Natural killer cell (primary cell): ENCODE measurements at regions not wholly inside any gene's neighbourhood (a gene's known extent, or its start where the extent isn't known, plus 50 kb on each side); places are given as distances from the start of the nearest gene placed in this dataset.
"Not testable (repeated sequence)": the region's sequence is repeated elsewhere in the genome, so short reads cannot be mapped to it uniquely, and the experiment has no call there.

Experiments
- ATAC-seq, 3 donors: fragments of 150-1000 bp in 2 of 3; fragments of 200-7000 bp in 1 of 3; cut with Tn5 transposase; 1 replicate in 1 of 3; 2 replicates in 2 of 3; pipeline ENCODE4 v1.10.0; 2021; ENCODE audit warnings: mild to moderate bottlenecking in 2 of 3, moderate library complexity in 2 of 3
- DNase-seq, 2 donors: peaks; one replicate each; pipeline versions ENCODE4 v3.0.0 to v3.0.0-alpha.2; 2013 to 2021; ENCODE audit warnings: mixed read lengths in 1 of 2
- H3K27ac ChIP-seq: one replicate; pipeline ENCODE4 v1.5.1; 2013; ENCODE audit warnings: mild to moderate bottlenecking, low read length
- H3K27me3 ChIP-seq: one replicate; pipeline ENCODE4 v1.6.1; 2013; ENCODE audit warnings: low read length; ENCODE audit not compliant: control insufficient read depth, insufficient read depth
- H3K36me3 ChIP-seq: one replicate; pipeline ENCODE4 v1.6.1; 2013; ENCODE audit warnings: low read length; ENCODE audit not compliant: control insufficient read depth, insufficient read depth
- H3K4me1 ChIP-seq: one replicate; pipeline ENCODE4 v1.6.1; 2013; ENCODE audit warnings: low read length; ENCODE audit not compliant: control insufficient read depth, insufficient read depth
- H3K4me3 ChIP-seq: one replicate; pipeline ENCODE4 v1.5.1; 2013; ENCODE audit warnings: low read length
- H3K9me3 ChIP-seq: one replicate; pipeline ENCODE4 v1.6.1; 2013; ENCODE audit warnings: low read length; ENCODE audit not compliant: control insufficient read depth, insufficient read depth
- H3K27ac Mint-ChIP-seq, 2 donors: one replicate each; pipeline ENCODE4 v1.8.0; 2022; ENCODE audit warnings: mild to moderate bottlenecking in 2 of 2, mixed read lengths in 2 of 2, moderate library complexity in 1 of 2
- H3K27me3 Mint-ChIP-seq, 2 donors: one replicate each; pipeline ENCODE4 v1.8.0; 2022; ENCODE audit warnings: low read depth in 2 of 2, mixed read lengths in 2 of 2
- H3K36me3 Mint-ChIP-seq: one replicate; pipeline ENCODE4 v1.8.0; 2022; ENCODE audit warnings: mixed read lengths
- H3K4me1 Mint-ChIP-seq, 2 donors: one replicate each; pipeline ENCODE4 v1.8.0; 2022; ENCODE audit warnings: mixed read lengths in 2 of 2
- H3K4me3 Mint-ChIP-seq: one replicate; pipeline ENCODE4 v1.8.0; 2022; ENCODE audit warnings: mild to moderate bottlenecking, moderate library complexity, mixed read lengths
- H3K9me3 Mint-ChIP-seq, 2 donors: one replicate each; pipeline ENCODE4 v1.8.0; 2022; ENCODE audit warnings: mixed read lengths in 2 of 2
- WGBS: methylation state at CpG from one replicate; pipeline ENCODE4 v1.1.7; 2013; ENCODE audit warnings: missing lambda C conversion rate; ENCODE audit not compliant: insufficient coverage; 5-methylcytosine and 5-hydroxymethylcytosine counted together
- intact Hi-C: fragments of 100-400 bp; cut with micrococcal nuclease; formaldehyde crosslinking; loops from one replicate; pipeline ENCODE4 v1.14.2; 2022

DNA sequence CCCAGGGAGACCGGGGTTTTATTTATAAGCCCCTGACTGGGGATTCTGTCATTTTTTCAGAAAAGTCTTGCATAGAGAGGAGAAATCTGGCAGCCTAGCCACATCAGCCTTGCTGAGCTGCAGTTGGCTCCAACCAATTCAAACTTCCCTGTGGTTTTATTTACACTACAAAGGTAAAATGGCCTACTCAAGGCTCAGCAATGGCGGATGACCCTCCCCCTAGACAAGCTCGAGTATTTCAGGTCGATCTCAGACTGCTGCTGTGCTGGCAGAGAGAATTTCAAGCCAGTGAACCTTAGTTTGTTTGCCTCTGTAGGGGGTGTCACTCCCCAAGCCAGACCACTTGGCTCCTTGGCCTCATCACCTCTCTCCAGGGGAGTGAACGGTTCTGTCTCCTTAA lies 52.9 kb downstream of the CDY2A start:
- H3K4me3 ChIP-seq, H3K36me3 ChIP-seq, intact Hi-C loops, ATAC-seq, H3K27ac ChIP-seq, H3K9me3 ChIP-seq, H3K27me3 ChIP-seq, H3K4me3 Mint-ChIP-seq, H3K9me3 Mint-ChIP-seq, H3K4me1 Mint-ChIP-seq, H3K27ac Mint-ChIP-seq, DNase-seq, H3K27me3 Mint-ChIP-seq, H3K4me1 ChIP-seq, H3K36me3 Mint-ChIP-seq: not testable (repeated sequence)
- WGBS: no CpG with 5 or more reads among the region's 5 CpGs

DNA sequence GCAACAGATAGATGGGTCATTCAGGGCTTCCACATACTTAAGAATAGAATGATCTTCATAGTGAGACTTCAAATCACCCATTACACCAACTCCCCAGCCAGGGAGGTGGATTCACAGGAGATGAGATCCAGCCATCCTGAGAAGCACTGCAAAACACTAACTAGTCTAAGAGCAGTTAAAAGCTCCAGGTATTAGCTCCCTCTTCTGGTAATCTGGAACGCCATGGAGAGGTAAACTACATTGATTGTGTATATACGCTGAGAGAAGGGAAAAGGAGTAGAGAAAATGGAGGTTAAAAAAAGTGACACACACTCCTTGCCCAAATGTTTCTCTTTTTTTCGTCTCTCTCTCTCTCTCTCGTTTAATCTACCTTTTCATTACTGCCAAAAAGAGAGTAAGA lies 60.3 kb downstream of the CDY2A start:
- intact Hi-C loops, H3K27ac Mint-ChIP-seq, H3K27me3 Mint-ChIP-seq: not testable (repeated sequence)

DNA sequence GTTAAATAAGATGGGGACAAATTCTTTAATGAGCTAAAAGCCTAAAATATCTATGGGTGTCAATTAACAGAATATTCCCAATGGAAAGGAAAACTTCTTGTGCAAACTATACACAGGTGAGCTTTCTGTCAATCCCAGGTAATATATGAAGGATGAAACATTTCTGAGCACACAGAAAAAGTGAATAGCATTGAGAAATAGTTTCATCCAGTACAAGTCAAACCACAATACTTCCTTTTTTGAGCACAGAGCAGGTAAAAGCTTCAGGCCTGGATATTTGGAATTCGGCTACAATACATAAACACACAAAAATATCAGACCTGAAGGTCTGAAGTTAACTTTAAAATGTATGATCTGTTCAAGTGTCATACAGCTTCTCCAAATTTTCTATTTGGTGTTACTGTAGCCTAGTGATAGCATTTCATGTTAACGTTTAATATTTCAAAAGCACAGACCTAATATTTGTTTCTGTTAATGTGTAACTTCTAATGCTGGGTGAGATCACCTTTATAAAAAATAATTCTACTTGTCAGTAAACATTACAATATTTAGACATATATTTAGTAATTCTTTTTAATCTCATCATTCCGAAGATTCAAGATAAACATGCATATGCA lies 60.9 kb downstream of the CDY2A start:
- H3K27me3 ChIP-seq, H3K4me1 Mint-ChIP-seq, H3K36me3 ChIP-seq, ATAC-seq, H3K36me3 Mint-ChIP-seq, H3K27ac ChIP-seq, H3K4me1 ChIP-seq, H3K9me3 ChIP-seq, H3K27me3 Mint-ChIP-seq, intact Hi-C loops, H3K4me3 Mint-ChIP-seq, DNase-seq, H3K27ac Mint-ChIP-seq, H3K4me3 ChIP-seq, H3K9me3 Mint-ChIP-seq: not testable (repeated sequence)
- no CpG with 5 or more reads among the region's 3 CpGs for WGBS

More for the DNA sequence above, 60.3 kb downstream of the CDY2A start:
- ATAC-seq, H3K4me3 ChIP-seq, H3K36me3 Mint-ChIP-seq, H3K4me1 Mint-ChIP-seq, H3K36me3 ChIP-seq, DNase-seq, H3K27me3 ChIP-seq, H3K4me1 ChIP-seq, H3K4me3 Mint-ChIP-seq, H3K27ac ChIP-seq, H3K9me3 Mint-ChIP-seq, H3K9me3 ChIP-seq: not testable (repeated sequence)
- no CpG with 5 or more reads among the region's 4 CpGs for WGBS

DNA sequence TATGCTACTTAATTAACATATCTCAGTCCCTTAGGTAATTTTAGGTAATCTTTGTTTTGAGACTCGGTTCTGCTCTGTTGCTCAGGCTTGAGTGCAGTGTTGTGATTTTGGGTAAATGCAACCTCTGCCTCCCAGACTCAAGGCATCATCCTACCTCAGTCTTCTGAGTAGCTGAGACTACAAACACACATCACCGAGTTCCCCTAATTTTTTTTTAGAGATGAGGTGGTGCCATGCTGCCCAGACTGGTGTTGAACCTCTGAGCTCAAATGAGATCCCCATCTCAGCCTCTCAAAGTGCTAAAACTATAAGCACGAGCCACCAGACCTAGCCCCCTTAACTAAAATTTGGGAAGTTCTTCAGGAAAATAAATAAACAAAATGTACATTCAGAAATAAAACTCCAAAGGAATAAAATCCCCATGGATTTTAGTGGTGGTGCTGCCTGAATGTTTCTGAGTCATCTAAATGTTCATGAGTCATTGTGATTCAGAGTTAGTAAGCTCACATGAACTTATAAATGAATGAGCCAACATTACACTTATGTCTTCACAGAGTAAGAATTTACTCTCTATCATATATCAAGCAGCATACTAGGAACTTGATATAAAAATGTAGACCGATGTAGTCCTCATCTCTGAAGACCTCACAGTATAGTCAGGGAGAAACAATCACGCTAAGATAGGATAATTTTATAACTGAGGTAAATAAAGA lies 62.5 kb downstream of the CDY2A start:
- H3K27me3 Mint-ChIP-seq, H3K4me1 Mint-ChIP-seq, H3K27ac ChIP-seq, H3K9me3 Mint-ChIP-seq, H3K36me3 Mint-ChIP-seq, H3K36me3 ChIP-seq, ATAC-seq, H3K9me3 ChIP-seq, H3K27me3 ChIP-seq, DNase-seq, H3K4me3 Mint-ChIP-seq, H3K4me3 ChIP-seq, H3K4me1 ChIP-seq, H3K27ac Mint-ChIP-seq, intact Hi-C loops: not testable (repeated sequence)
- WGBS: no CpG with 5 or more reads among the region's 5 CpGs

DNA sequence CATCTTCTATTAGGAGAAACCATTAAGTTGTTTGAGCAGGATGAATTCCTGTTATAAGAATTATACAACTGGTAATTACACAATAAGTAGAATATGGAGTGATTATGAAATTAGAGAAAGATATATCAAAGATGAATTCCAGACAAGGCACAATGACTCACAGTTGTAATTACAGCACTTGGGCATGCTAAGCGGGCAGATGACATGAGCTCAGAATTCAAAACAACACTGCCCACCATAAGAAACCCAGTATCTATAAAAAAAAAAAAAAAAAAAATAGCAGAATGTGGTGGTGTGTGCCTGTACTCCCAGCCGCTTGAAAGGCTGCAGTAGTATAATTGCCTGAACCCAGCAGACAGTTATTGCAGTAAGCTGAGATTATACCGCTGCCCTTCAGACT lies 67.4 kb downstream of the CDY2A start:
- ATAC-seq, intact Hi-C loops, H3K27ac Mint-ChIP-seq, H3K4me3 Mint-ChIP-seq, H3K9me3 Mint-ChIP-seq, H3K27ac ChIP-seq, H3K4me1 Mint-ChIP-seq, H3K27me3 Mint-ChIP-seq, H3K4me1 ChIP-seq, DNase-seq, H3K9me3 ChIP-seq, H3K36me3 Mint-ChIP-seq, H3K36me3 ChIP-seq, H3K27me3 ChIP-seq, H3K4me3 ChIP-seq: not testable (repeated sequence)
- no CpG with 5 or more reads among the region's 3 CpGs for WGBS

DNA sequence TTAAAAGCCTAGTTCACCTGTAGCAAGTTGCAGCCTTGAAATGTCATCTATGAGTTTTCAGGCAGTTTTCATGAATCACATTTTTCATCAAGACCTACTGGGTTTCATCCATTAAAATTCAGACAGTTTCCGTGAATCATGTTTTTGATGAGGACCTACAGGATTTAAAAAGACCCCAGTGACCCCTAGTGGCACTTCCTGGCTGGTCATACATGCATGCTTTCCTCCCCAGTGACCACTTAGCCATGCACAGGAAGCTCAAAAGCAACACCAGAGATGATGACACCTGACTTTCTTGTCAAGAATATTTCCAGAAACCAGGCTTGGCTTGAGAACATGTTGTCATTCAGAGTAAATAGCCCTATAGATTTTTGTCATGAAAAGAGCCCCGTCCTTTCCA lies 80.1 kb downstream of the CDY2A start:
- H3K4me1 ChIP-seq, H3K27ac Mint-ChIP-seq, intact Hi-C loops, ATAC-seq, H3K4me3 Mint-ChIP-seq, H3K9me3 Mint-ChIP-seq, H3K27me3 ChIP-seq, H3K27ac ChIP-seq, H3K4me3 ChIP-seq, H3K36me3 Mint-ChIP-seq, H3K4me1 Mint-ChIP-seq, H3K27me3 Mint-ChIP-seq, H3K36me3 ChIP-seq, H3K9me3 ChIP-seq, DNase-seq: not testable (repeated sequence)
- WGBS: no CpG with 5 or more reads among the region's 2 CpGs

DNA sequence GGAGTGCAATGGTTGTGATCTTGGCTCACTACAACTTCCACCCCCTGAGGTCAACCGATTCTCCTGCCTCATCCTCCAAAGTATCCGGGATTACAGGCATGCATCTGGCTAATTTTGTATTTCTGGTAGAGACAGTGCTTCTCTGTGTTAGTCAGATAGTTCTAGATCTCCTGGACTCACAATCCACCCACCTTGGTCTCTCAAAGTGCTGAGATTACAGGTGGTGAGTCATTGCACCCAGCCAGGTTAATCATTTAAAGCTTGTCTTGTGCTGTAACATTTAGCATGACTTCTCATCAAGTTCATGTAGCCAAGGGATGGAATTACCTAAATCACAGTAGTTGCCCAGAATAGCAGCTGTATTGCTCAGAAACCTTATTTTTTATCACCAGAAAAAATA lies 92.8 kb downstream of the CDY2A start:
- H3K27ac Mint-ChIP-seq, H3K4me1 Mint-ChIP-seq, H3K4me3 Mint-ChIP-seq, H3K27me3 Mint-ChIP-seq, H3K4me3 ChIP-seq, H3K9me3 ChIP-seq, ATAC-seq, DNase-seq, H3K27ac ChIP-seq, intact Hi-C loops, H3K36me3 Mint-ChIP-seq, H3K36me3 ChIP-seq, H3K9me3 Mint-ChIP-seq, H3K4me1 ChIP-seq, H3K27me3 ChIP-seq: not testable (repeated sequence)
- WGBS: no CpG with 5 or more reads among the region's 2 CpGs

DNA sequence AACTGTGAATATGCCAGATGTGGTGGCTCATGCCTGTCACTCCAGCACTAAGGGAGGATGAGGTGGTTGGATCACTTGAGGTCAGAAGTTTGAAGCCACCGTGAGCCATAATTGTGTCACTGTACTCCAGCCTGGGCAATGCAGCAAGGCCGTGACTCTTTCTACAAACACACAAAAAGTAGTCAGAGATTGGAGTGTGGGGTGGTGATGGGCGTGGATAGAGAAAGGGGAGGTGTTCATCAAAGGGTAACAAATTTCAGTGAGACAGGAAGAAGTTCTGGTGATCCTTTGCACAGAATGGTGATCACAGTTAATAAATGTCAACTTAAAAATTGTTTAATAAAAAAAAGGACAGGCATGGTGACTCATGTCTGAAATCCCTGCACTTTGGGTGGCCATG lies 112.1 kb downstream of the CDY2A start:
- H3K4me1 Mint-ChIP-seq, H3K4me3 ChIP-seq, H3K36me3 ChIP-seq, H3K27ac ChIP-seq, H3K4me1 ChIP-seq, H3K27ac Mint-ChIP-seq, H3K4me3 Mint-ChIP-seq, H3K36me3 Mint-ChIP-seq, DNase-seq, H3K27me3 Mint-ChIP-seq, H3K9me3 Mint-ChIP-seq, H3K27me3 ChIP-seq, H3K9me3 ChIP-seq, ATAC-seq, intact Hi-C loops: not testable (repeated sequence)
- no CpG with 5 or more reads among the region's 3 CpGs for WGBS
